ENCODE measurements at regions not wholly inside any gene's neighbourhood (a gene's known extent, or its start where the extent isn't known, plus 50 kb on each side); places are given as distances from the start of the nearest gene placed in this dataset.

DNA sequence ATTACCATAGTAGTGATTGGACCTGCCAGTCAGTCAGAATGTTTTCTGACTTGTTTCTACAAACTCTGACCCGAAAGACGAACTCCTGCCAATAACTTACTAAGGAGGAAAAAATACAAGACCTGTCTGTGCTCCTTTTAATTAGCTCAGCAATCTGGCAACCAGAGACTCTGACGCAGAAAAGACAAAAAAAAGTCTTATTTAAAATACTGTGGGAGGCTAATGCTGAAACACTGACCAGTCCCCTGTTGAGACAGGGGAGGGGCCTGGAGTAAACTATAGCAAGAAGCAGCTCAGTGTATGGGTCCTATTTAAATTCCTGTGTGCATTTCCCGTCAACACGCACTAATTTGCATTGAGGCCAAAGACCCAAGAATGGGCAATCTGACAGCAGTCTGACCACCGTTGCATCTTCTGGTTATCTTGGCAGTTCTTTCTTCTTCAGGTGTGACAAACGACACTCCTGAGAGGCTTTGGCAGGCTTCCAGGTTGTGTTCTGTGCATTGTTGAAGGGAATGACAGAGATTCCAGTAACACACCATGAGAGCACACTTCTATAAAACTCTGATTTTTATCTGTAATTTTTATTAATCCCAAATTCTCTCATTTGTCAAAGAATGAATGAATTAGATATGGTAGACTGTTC, 1114.3 kb downstream of the IGSF11 start:
- Histone ChIP-seq H3K4me3 (ENCODE audit: low read length) (no peak overlapping the region), H3K4me1 (ENCODE audit: low read length) (no peaks in the 10 kb centered on the region), H4K20me1 (ENCODE audit: insufficient read depth, low read length) (no peaks in the 10 kb centered on the region), H3K9ac (ENCODE audit: low read length) (no peak overlapping the region), H3K4me2 (ENCODE audit: low read length) (no peak overlapping the region), H3K36me3 (replicated peaks; ENCODE audit: low read depth, low read length) (no peaks in the 10 kb centered on the region), H3K27ac (ENCODE audit: low read length) (no peak overlapping the region), H2AFZ (ENCODE audit: low read depth, low read length) (no peak overlapping the region), H3K79me2 (ENCODE audit: low read length) (no peaks in the 10 kb centered on the region), H3K27me3 (ENCODE audit: low read depth, low read length) (no peaks in the 10 kb centered on the region), H3K9me3 (ENCODE audit: insufficient read depth, low read length) (no peaks in the 10 kb centered on the region)
- TF ChIP-seq, protein P1, sequence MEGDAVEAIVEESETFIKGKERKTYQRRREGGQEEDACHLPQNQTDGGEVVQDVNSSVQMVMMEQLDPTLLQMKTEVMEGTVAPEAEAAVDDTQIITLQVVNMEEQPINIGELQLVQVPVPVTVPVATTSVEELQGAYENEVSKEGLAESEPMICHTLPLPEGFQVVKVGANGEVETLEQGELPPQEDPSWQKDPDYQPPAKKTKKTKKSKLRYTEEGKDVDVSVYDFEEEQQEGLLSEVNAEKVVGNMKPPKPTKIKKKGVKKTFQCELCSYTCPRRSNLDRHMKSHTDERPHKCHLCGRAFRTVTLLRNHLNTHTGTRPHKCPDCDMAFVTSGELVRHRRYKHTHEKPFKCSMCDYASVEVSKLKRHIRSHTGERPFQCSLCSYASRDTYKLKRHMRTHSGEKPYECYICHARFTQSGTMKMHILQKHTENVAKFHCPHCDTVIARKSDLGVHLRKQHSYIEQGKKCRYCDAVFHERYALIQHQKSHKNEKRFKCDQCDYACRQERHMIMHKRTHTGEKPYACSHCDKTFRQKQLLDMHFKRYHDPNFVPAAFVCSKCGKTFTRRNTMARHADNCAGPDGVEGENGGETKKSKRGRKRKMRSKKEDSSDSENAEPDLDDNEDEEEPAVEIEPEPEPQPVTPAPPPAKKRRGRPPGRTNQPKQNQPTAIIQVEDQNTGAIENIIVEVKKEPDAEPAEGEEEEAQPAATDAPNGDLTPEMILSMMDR (IDR thresholded peaks at IDR 0.05; ENCODE audit: low read depth, low read length) = no peak
- no peak for TF ChIP-seq EZH2phosphoT487 (IDR thresholded peaks at IDR 0.05; ENCODE audit: low read depth)

DNA sequence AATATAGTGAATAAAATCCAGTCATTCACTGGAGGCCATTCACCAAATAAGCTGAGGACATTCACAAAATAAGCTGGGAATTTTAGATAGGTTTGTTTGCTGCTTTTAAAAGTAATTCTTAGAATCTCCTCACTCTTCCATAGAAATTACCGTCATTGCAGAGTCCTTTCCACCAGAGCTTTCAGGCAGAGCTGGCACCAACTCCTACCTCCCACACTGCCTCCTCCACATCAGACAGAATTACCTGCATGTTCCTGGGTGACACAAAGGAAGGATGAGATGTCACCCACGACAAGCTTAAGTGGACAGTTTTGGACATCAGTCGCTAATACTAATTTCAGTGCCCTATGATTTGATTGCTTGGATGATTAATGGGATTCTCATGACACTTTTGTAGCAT, 1113.2 kb downstream of the IGSF11 start:
- no peak overlapping the region for H2AFZ ChIP-seq (ENCODE audit: low read depth, low read length)
- H3K27me3 ChIP-seq (ENCODE audit: low read depth, low read length) = no peaks in the 10 kb centered on the region
- no peaks in the 10 kb centered on the region for H3K4me1 ChIP-seq (ENCODE audit: low read length)
- no peak overlapping the region for H3K4me2 ChIP-seq (ENCODE audit: low read length)
- H3K27ac ChIP-seq (ENCODE audit: low read length) = no peak overlapping the region
- no peaks in the 10 kb centered on the region for H3K9me3 ChIP-seq (ENCODE audit: insufficient read depth, low read length)
- no peaks in the 10 kb centered on the region for H4K20me1 ChIP-seq (ENCODE audit: insufficient read depth, low read length)
- no peaks in the 10 kb centered on the region for H3K36me3 ChIP-seq (replicated peaks; ENCODE audit: low read depth, low read length)
- H3K79me2 ChIP-seq (ENCODE audit: low read length) = no peaks in the 10 kb centered on the region
- TF ChIP-seq, protein P1 (IDR thresholded peaks at IDR 0.05; ENCODE audit: low read depth, low read length) = no peak
- TF ChIP-seq EZH2phosphoT487 (IDR thresholded peaks at IDR 0.05; ENCODE audit: low read depth) = no peak
- H3K9ac ChIP-seq (ENCODE audit: low read length) = no peak overlapping the region
- H3K4me3 ChIP-seq (ENCODE audit: low read length) = no peak overlapping the region

DNA sequence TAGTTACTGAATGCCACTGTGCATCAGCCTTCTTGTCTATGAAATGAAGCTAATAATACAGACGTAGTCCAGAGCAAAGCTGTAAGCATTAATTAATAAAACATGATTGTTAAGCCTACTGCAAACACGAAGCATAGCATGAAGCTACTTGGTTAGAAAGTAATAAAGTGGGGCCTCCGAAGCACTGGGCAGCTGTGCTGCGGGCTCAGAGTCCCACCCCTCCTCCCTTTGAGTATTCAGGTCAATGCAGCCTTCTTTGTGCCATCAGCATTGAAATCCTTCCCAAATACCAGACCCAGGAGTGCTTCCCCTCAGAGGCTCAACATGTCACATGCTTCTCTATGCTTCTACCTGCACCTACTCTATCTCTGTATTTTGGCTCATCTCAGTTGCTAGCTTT, 1112.6 kb downstream of the IGSF11 start:
- Histone ChIP-seq H3K4me3 (ENCODE audit: low read length) (no peak overlapping the region), H3K4me1 (ENCODE audit: low read length) (no peaks in the 10 kb centered on the region), H3K27me3 (ENCODE audit: low read depth, low read length) (no peaks in the 10 kb centered on the region), H3K4me2 (ENCODE audit: low read length) (no peak overlapping the region), H3K27ac (ENCODE audit: low read length) (no peak overlapping the region), H4K20me1 (ENCODE audit: insufficient read depth, low read length) (no peaks in the 10 kb centered on the region), H3K36me3 (replicated peaks; ENCODE audit: low read depth, low read length) (no peaks in the 10 kb centered on the region), H3K9me3 (ENCODE audit: insufficient read depth, low read length) (no peaks in the 10 kb centered on the region), H3K9ac (ENCODE audit: low read length) (no peak overlapping the region), H3K79me2 (ENCODE audit: low read length) (no peaks in the 10 kb centered on the region), H2AFZ (ENCODE audit: low read depth, low read length) (no peak overlapping the region)
- TF ChIP-seq EZH2phosphoT487 (IDR thresholded peaks at IDR 0.05; ENCODE audit: low read depth) = no peak
- TF ChIP-seq, protein P1 (IDR thresholded peaks at IDR 0.05; ENCODE audit: low read depth, low read length) = no peak

DNA sequence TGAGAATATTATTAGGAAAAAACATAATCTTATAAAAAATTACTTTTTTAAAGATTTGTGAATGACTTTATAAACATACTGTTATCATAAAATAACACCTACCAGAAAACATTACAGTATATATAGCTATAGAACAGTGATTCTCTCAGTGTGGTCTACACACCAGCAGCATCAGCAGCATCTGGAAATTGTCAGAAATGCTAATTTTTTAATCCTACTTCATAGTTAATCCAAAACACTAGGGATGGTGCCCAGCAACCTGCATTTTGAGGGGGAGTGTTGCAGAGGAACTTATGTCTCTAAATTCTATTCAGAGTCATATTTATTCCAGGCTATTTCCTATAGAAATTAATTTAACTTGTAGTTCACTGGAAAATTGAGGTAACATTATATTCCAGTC, 1107.8 kb downstream of the IGSF11 start:
- no peaks in the 10 kb centered on the region for H4K20me1 ChIP-seq (ENCODE audit: insufficient read depth, low read length)
- no peaks in the 10 kb centered on the region for H3K27me3 ChIP-seq (ENCODE audit: low read depth, low read length)
- H3K4me3 ChIP-seq (ENCODE audit: low read length) = no peak overlapping the region
- TF ChIP-seq, protein P1 (IDR thresholded peaks at IDR 0.05; ENCODE audit: low read depth, low read length) = no peak
- TF ChIP-seq EZH2phosphoT487 (IDR thresholded peaks at IDR 0.05; ENCODE audit: low read depth) = no peak
- H3K79me2 ChIP-seq (ENCODE audit: low read length) = no peaks in the 10 kb centered on the region
- no peak overlapping the region for H3K27ac ChIP-seq (ENCODE audit: low read length)
- H3K9ac ChIP-seq (ENCODE audit: low read length) = no peak overlapping the region
- no peaks in the 10 kb centered on the region for H3K4me1 ChIP-seq (ENCODE audit: low read length)
- H3K36me3 ChIP-seq (replicated peaks; ENCODE audit: low read depth, low read length) = no peaks in the 10 kb centered on the region
- no peak overlapping the region for H3K4me2 ChIP-seq (ENCODE audit: low read length)
- H2AFZ ChIP-seq (ENCODE audit: low read depth, low read length) = no peak overlapping the region
- H3K9me3 ChIP-seq (ENCODE audit: insufficient read depth, low read length) = no peaks in the 10 kb centered on the region

Data from OCI-LY3 (cell line).